ENCODE measurements at regions not wholly inside any gene's neighbourhood (a gene's known extent, or its start where the extent isn't known, plus 50 kb on each side); places are given as distances from the start of the nearest gene placed in this dataset.

DNA sequence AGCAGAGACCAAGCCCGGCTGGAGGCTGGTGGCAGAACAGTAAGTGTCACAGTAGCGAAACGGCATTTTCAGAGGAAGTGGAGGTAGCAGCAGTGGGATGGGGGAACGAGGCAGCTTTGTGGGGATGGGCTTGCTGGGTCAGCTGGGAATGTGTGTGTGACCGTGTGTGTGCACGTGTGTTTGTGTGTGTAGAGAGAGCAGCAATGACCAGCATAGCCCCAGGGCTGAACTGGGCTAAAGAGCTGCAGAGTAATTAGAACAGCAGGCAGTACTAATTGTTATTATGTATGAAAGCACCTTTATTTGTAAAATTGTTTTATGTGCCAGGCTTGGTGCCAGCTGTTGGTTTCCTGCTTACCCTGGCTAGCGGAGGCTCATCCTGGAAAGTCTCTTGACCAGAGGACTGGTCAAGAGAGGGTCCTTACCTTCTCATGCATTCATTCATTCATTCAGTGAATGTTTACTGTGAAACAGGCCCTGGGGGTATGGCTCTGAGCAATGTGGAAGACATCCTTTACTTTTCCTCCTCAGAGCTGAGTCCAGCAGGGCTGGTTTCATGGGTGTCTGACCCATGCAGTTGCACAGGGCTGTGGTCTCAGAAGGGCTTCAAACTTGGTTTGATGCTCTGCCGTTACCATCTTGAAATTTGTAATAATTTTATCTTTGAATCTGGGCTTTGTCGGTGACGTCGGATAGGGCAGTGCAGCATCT, 184.6 kb downstream of the SEC23IP start:
- no peak for DNase-seq (ENCODE audit: low spot score)

DNA sequence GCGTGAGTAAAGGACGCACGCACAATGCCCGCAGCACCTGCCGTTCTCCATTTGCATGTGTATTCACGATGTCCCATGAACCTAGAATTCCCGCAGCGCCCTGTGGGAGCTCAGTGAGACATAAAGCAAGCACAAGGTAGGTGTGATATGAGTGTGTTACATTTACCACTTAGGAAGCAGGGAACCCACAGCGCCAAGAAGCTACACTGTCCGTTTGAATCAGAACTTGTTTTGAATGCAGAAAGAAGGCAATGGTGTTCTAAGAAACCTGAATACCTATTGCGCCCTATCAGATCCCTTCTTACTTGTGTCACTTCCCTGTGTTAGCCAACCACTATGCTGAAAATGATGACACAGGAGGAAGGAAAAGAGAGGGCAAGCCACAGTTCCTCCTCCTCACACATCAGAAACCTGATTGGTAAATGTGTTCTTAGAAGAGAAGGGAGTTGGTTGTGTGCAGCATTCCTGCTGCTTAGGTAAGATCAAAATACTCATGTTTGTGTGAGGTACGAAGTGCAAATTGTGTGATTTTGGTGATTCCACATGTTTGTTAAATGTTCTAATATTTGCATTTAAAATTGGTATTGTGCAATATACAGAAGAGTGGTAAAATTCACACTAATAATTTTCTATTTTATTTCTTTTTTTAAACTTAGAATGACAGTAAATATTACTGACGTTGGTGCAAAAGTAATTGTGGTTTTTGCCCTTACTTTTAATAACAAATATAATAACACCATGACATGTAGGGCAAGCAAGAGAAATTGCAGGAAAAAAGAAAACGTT, 185.4 kb downstream of the SEC23IP start:
- no peak for DNase-seq (ENCODE audit: low spot score)
- TF ChIP-seq, protein P1, sequence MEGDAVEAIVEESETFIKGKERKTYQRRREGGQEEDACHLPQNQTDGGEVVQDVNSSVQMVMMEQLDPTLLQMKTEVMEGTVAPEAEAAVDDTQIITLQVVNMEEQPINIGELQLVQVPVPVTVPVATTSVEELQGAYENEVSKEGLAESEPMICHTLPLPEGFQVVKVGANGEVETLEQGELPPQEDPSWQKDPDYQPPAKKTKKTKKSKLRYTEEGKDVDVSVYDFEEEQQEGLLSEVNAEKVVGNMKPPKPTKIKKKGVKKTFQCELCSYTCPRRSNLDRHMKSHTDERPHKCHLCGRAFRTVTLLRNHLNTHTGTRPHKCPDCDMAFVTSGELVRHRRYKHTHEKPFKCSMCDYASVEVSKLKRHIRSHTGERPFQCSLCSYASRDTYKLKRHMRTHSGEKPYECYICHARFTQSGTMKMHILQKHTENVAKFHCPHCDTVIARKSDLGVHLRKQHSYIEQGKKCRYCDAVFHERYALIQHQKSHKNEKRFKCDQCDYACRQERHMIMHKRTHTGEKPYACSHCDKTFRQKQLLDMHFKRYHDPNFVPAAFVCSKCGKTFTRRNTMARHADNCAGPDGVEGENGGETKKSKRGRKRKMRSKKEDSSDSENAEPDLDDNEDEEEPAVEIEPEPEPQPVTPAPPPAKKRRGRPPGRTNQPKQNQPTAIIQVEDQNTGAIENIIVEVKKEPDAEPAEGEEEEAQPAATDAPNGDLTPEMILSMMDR (IDR thresholded peaks at IDR 0.05; ENCODE audit: extremely low read depth, missing control alignments) = no peak

More for the DNA sequence above, 184.6 kb downstream of the SEC23IP start:
- TF ChIP-seq, protein P1 (IDR thresholded peaks at IDR 0.05; ENCODE audit: extremely low read depth, missing control alignments) = no peak

DNA sequence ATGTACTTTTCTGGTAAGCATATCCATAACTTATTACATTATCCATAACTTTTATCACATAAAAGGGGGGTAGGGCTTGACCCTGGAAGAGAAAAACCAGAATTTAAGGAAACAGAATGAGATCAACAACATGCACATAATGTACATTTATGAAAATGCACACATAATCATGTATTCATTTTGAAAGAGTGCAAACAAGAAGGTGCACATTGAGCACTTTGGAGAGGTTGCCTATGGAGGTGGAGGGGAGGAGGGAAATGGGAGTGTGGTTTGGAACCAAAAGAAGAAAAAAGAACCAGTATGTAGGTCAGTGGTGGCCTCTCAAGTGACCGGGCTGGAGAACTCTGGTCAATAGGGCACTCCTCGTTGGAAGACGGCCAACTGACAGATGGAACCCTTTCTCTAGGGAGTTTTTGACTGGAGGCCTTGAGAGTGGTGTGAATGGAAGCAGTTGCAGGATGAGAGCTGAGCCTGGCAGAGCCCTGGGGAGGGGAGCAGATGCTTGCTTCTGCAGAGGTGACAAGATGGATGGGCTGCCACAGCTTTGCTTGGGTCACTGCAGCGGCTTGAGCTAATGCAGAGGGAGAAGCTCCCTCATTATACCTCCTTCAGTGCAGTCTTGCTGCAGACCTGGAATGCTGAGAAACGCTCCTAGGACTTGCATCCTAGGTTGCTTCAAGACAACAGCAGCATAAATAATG, 192.7 kb downstream of the SEC23IP start:
- TF ChIP-seq, protein P1 (IDR thresholded peaks at IDR 0.05; ENCODE audit: extremely low read depth, missing control alignments) = no peak
- no peak for DNase-seq (ENCODE audit: low spot score)

DNA sequence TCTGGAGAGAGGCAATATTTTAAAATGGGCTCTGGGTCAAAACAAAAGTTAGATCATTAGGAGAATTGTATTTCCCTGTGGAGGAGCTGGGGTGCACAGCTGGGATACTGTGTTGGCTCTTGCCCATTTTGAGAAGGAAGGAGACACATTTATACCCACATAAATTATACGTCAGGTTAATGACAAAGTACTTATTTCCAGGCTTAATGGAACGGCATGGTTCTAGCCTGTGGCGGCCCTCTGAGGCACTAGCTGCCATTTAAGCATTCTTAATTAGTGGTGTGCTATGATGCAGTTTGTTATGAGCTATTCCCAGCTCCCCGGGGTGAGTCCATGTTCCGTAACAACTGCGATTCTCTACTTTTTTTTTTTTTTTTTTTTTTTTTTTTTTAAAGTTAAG, 193.5 kb downstream of the SEC23IP start:
- TF ChIP-seq, protein P1 (IDR thresholded peaks at IDR 0.05; ENCODE audit: extremely low read depth, missing control alignments) = no peak
- DNase-seq (ENCODE audit: low spot score) = no peak

DNA sequence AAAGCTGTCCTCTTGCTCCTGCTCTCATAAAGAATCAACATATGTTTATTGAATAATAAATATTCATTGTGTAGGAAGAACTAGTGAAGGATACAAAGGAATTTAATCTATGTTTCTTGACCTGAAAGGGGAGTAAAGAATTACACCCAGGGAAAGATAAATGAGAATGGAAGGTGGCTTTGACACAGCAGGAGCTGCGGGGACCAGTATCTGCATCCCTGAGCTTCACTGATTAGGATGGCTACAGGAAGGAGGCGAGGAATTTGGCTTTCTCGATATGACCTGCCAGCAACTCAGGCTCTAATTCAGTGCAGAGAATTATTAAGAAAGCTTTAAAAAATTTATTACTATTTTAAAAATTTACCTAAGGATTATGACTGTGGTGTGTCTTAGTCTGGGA, 194.6 kb downstream of the SEC23IP start:
- TF ChIP-seq, protein P1 (IDR thresholded peaks at IDR 0.05; ENCODE audit: extremely low read depth, missing control alignments) = no peak
- DNase-seq (ENCODE audit: low spot score) = no peak

DNA sequence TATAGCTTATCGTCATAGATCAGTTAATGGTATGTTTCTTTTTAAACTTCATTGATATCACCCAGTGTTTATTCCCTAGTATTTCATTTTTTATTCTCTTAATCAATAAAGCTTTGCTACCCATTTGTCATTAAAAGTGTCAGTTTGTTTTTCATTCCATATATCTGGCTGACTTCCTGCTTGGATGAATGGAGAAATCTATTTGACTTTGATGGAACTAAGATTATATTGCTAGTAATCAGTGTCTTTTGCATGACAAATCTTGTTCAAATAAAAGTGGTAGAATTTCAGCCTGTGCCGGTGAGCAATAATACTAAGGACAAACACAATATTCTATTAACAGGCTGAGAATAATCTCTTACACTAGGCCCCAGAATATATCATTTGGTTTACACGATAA, 203.3 kb downstream of the SEC23IP start:
- no peak for DNase-seq (ENCODE audit: low spot score)
- TF ChIP-seq, protein P1 (IDR thresholded peaks at IDR 0.05; ENCODE audit: extremely low read depth, missing control alignments) = no peak

DNA sequence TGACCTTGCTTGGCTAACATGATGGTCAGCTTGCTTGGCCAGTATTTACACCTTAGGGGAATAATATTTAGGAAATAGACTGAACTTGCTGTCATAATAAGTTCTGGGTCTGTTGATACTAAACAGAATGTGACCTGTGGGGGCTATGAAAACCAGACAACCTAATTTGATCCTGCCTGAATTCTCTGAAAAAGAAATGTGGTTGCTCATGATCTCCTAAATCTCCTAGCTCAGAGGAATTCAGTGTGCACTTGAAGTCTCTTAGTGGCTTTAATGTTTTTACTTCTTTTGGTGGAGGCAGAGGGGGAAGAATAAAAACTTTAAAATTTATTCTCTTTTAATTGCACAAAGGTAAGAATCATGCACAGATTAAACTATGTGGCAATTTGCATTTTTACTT, 205.2 kb downstream of the SEC23IP start:
- TF ChIP-seq, protein P1 (IDR thresholded peaks at IDR 0.05; ENCODE audit: extremely low read depth, missing control alignments) = no peak
- no peak for DNase-seq (ENCODE audit: low spot score)
